Lower leg skin (tissue), 4 donors: ENCODE measurements at regions not wholly inside any gene's neighbourhood (a gene's known extent, or its start where the extent isn't known, plus 50 kb on each side); places are given as distances from the start of the nearest gene placed in this dataset.
"Not testable (repeated sequence)": the region's sequence is repeated elsewhere in the genome, so short reads cannot be mapped to it uniquely, and the experiment has no call there.

Experiments used
- DNase-seq, 2 donors: peaks; one replicate each; pipeline ENCODE4 v3.0.0-alpha.2; 2019; ENCODE audit warnings: low spot score in 2 of 2
- H3K4me3 ChIP-seq: fragments of 200-600 bp; sonication (generic); 2 replicates; pipeline ENCODE4 v1.5.1; 2017; ENCODE audit warnings: mild to moderate bottlenecking, low read depth; ENCODE audit not compliant: poor library complexity, severe bottlenecking
- POLR2A ChIP-seq, 2 donors: fragments of 450-650 bp; IDR thresholded peaks; one replicate each; pipeline ENCODE4 v1.6.1; 2016 to 2017; ENCODE audit warnings: antibody characterized with exemption in 2 of 2, mild to moderate bottlenecking in 1 of 2, moderate library complexity in 1 of 2
- WGBS, 2 donors: methylation state at CpG; one replicate each; pipeline ENCODE4 v1.1.5; 2018; 5-methylcytosine and 5-hydroxymethylcytosine counted together
- intact Hi-C: fragments of 100-400 bp; cut with DNase I; formaldehyde crosslinking; loops from one replicate; pipeline ENCODE4 v1.15.0; 2023; ENCODE audit warnings: low total_unique reads
- TF ChIP-seq, protein P1 (sequence below), 3 donors: fragments of 450-650 bp; IDR thresholded peaks; one replicate each; pipeline ENCODE4 v1.5.1; 2016; ENCODE audit warnings: antibody characterized with exemption in 3 of 3, mild to moderate bottlenecking in 3 of 3, moderate library complexity in 2 of 3

GRCh38 chr22:44646141-44646540, 55.9 kb upstream of the PRR5 start:
- DNase-seq, result no peak
- intact Hi-C loops, result no loop called here
- no peak overlapping the region for H3K4me3 ChIP-seq
- TF ChIP-seq POLR2A (IDR thresholded peaks at IDR 0.05), result no peak
- TF ChIP-seq, protein P1, sequence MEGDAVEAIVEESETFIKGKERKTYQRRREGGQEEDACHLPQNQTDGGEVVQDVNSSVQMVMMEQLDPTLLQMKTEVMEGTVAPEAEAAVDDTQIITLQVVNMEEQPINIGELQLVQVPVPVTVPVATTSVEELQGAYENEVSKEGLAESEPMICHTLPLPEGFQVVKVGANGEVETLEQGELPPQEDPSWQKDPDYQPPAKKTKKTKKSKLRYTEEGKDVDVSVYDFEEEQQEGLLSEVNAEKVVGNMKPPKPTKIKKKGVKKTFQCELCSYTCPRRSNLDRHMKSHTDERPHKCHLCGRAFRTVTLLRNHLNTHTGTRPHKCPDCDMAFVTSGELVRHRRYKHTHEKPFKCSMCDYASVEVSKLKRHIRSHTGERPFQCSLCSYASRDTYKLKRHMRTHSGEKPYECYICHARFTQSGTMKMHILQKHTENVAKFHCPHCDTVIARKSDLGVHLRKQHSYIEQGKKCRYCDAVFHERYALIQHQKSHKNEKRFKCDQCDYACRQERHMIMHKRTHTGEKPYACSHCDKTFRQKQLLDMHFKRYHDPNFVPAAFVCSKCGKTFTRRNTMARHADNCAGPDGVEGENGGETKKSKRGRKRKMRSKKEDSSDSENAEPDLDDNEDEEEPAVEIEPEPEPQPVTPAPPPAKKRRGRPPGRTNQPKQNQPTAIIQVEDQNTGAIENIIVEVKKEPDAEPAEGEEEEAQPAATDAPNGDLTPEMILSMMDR (IDR thresholded peaks at IDR 0.05), result no peak
- WGBS, 2 donors, result 78 to 79% methylated on average over 13 of the region's 13 CpGs

GRCh38 chr22:44645531-44645930, 56.5 kb upstream of the PRR5 start:
- no peak overlapping the region for H3K4me3 ChIP-seq
- no peak for DNase-seq
- TF ChIP-seq, protein P1 (IDR thresholded peaks at IDR 0.05), result no peak
- no peak for TF ChIP-seq POLR2A (IDR thresholded peaks at IDR 0.05)
- intact Hi-C loops, result no loop called here
- WGBS, 2 donors, result 78 to 84% methylated on average over 11 of the region's 11 CpGs

DNA sequence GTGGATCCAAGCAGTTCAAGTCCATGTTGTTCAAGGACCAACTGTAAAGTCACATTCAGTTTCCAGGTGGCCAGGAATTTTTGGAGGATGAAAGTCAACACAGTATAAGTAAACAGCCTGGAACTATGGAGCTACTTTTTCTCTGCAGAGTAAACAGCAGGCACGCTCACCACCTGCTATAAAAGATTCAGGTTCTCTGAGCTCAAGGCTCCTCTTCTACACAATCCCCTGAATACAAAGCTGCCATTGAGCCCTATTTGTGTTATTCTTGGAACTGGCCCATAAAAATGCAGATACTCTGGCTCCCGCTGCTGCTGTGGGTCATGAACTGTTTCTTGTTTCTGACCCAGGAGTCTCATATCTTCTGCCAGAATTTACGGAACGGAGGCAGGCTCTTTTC, 56.9 kb upstream of the PRR5 start:
- no peak for DNase-seq
- TF ChIP-seq, protein P1 (IDR thresholded peaks at IDR 0.05), result no peak
- TF ChIP-seq POLR2A (IDR thresholded peaks at IDR 0.05), result no peak
- 75 to 78% methylated on average over 4 of the region's 4 CpGs for WGBS, 2 donors
- no peak overlapping the region for H3K4me3 ChIP-seq
- intact Hi-C loops, result no loop called here

DNA sequence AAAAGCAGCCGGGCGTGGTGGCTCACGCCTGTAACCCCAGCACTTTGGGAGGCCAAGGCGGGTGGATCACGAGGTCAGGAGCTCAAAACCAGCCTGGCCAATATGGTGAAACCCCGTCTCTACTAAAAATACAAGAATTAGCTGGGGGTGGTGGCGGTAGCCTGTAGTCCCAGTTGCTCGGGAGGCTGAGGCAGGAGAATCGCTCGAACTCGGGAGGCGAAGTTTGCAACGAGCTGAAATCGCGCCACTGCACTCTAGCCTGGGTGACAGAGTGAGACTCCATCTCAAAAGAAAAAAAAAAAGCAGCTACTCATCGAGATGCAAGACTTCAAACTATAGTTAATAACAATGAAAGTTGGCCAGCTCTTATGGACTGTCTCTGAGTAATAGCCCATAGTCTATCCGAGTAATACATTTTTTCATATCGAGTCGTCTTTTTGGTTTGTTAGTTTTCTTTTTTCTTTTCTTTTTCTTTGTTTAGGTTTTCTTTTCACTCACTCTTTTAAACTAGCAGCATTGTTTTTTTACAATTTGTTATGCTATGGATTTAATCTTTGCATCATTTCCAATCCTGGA, 58.4 kb upstream of the PRR5 start:
- H3K4me3 ChIP-seq, intact Hi-C loops, DNase-seq: not testable (repeated sequence)
- WGBS, 2 donors, result 91 to 92% methylated on average over 19 of the region's 19 CpGs

DNA sequence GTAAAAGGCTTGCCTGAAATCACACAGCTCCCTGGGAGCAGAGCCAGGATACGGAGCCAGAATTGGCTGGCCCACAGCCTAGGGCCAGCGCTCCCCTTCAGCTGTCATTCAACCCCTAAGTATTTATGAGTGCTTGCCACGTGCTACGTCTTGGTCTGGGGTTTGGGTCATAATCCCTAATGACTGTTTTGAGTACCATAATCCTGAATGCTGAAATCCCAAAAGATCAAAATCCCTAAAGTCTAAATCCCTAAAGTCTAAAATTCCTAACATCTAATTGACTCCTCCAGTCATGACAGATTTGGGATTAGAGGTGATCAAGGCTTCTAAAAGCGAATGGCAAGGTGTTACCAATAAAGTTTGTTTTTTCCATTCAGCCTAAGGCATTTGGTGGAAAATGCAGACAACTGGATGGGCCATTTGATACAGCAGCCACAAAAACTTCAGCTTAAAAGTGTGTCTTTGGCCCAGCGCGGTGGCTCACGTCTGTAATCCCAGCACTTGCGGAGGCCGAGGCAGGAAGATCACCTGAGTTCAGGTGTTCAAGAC, 59.8 kb upstream of the PRR5 start:
- TF ChIP-seq, protein P1 (IDR thresholded peaks at IDR 0.05), result no peak
- no peak for TF ChIP-seq POLR2A (IDR thresholded peaks at IDR 0.05)
- 65 to 66% methylated on average over 10 of the region's 10 CpGs for WGBS, 2 donors
- intact Hi-C loops, result no loop called here
- DNase-seq, result no peak
- H3K4me3 ChIP-seq, result no peak overlapping the region

DNA sequence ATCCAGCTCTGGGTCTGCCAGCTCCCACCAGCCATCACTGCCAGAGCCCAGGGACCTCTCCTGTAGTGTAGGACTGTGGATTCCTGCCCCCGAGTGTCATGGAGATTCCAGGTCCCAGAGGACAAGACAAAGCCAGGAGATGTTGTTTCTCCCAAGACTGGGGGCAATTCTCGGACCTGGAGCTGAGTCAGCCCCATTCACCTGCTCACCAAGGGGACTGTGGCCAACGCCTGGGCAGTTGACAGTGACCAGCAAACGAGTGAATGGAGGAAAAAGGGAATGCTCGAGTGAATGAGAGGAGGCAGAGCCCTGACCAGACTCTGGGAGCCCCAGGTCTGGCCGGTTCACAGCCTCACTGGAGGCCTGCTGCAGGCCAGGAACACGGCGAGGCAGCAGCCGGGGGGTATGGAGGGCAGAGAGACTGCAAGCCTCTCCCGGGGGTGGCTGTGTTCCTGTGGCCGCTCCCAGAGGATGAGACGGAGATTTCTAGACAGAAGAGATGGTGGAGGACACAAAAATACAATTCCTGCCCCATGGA, 61.3 kb upstream of the PRR5 start:
- DNase-seq, result no peak
- TF ChIP-seq, protein P1 (IDR thresholded peaks at IDR 0.05), result no peak
- TF ChIP-seq POLR2A (IDR thresholded peaks at IDR 0.05), result no peak
- 72 to 82% methylated on average over 12 of the region's 12 CpGs for WGBS, 2 donors
- no peak overlapping the region for H3K4me3 ChIP-seq
- intact Hi-C loops, result no loop called here
